HCT116 (cell line): ENCODE measurements at regions not wholly inside any gene's neighbourhood (a gene's known extent, or its start where the extent isn't known, plus 50 kb on each side); places are given as distances from the start of the nearest gene placed in this dataset.

ENCODE experiments used
- ATAC-seq: fragments of 200-7000 bp; cut with Tn5 transposase; 2 replicates; pipeline ENCODE4 v1.9.1; 2020; ENCODE audit warnings: mild to moderate bottlenecking, moderate library complexity
- BruUV-seq: library from RNA; stranded (reverse); fragments of 400-500 nt; replicated peaks from 2 replicates; lab custom pipeline; 2021; lab: Mats Ljungman, UMichigan
- CTCF ChIA-PET: fragments of 300-600 bp; sonication (Branson Sonifier 250); formaldehyde crosslinking; loops from one replicate; lab custom pipeline; 2021; ENCODE audit warnings: antibody characterized with exemption; lab: Charles Lee
- POLR2A ChIA-PET: fragments of 300-600, 350-600 bp; sonication (Branson Sonifier 250); formaldehyde crosslinking; loops from one replicate; lab custom pipeline; 2021; ENCODE audit warnings: antibody characterized with exemption; lab: Charles Lee
- RAD21 ChIA-PET, 2 experiments: fragments of 300-600 bp; sonication (Branson Sonifier 250); formaldehyde crosslinking; loops; one replicate each; lab custom pipeline; 2023; ENCODE audit warnings: low total read pairs in 2 of 2; ENCODE audit not compliant: uncharacterized antibody in 2 of 2, unreplicated experiment in 2 of 2, low non-redundant PET in 1 of 2; lab: Charles Lee
- DNase-seq: peaks from one replicate; pipeline ENCODE4 v3.0.0-alpha.2; 2010; ENCODE audit warnings: low read depth, low spot score
- H2AFZ ChIP-seq: fragments of 200-600 bp; shearing (Covaris generic), sonication (generic); 2 replicates; pipeline ENCODE4 v1.6.1; 2017; ENCODE audit warnings: low read depth, mixed run types, mixed read lengths, antibody characterized with exemption, low read length; ENCODE audit not compliant: poor library complexity, severe bottlenecking
- H3K27ac ChIP-seq: 2 replicates; pipeline ENCODE4 v1.5.1; 2012; ENCODE audit warnings: low read depth, low read length
- H3K27me3 ChIP-seq: fragments of 200-600 bp; sonication (generic); 2 replicates; pipeline ENCODE4 v1.6.1; 2016; ENCODE audit warnings: mixed run types, low read length, mixed read lengths; ENCODE audit not compliant: insufficient read depth
- H3K36me3 ChIP-seq, 2 experiments: fragments of 200-500 bp in 1 of 2; fragments of 200-600 bp in 1 of 2; sonication (Bioruptor generic) in 1 of 2; sonication (generic) in 1 of 2; 2 replicates each; pipeline versions ENCODE4 v1.5.1 to v1.6.1; 2014 to 2016; ENCODE audit warnings: low read length in 2 of 2, inconsistent platforms in 1 of 2, mixed read lengths in 1 of 2, mixed run types in 1 of 2; ENCODE audit not compliant: insufficient read depth in 2 of 2, control insufficient read depth in 1 of 2
- H3K4me1 ChIP-seq, 2 experiments: fragments of 200-600 bp in 1 of 2; sonication (generic) in 1 of 2; 2 replicates each; pipeline versions ENCODE4 v1.5.1 to v1.6.1; 2012 to 2017; ENCODE audit warnings: low read length in 2 of 2, inconsistent platforms in 1 of 2, mild to moderate bottlenecking in 1 of 2, mixed read lengths in 1 of 2, mixed run types in 1 of 2, moderate library complexity in 1 of 2; ENCODE audit not compliant: insufficient read depth in 2 of 2, control insufficient read depth in 1 of 2
- H3K4me2 ChIP-seq: fragments of 200-600 bp; sonication (generic); 2 replicates; pipeline ENCODE4 v1.6.1; 2017; ENCODE audit warnings: mixed run types, low read length, mixed read lengths
- H3K4me3 ChIP-seq, 2 experiments: fragments of 200-600 bp in 1 of 2; sonication (generic) in 1 of 2; replicated peaks in 1 of 2; 2 replicates each; pipeline ENCODE4 v1.5.1; 2011 to 2016; ENCODE audit warnings: low read length in 2 of 2, control low read depth in 1 of 2, low read depth in 1 of 2, mild to moderate bottlenecking in 1 of 2, mixed read lengths in 1 of 2, mixed run types in 1 of 2
- H3K79me2 ChIP-seq: fragments of 200-600 bp; sonication (generic); 2 replicates; pipeline ENCODE4 v1.6.1; 2017; ENCODE audit warnings: mild to moderate bottlenecking, mixed run types, low read length, moderate library complexity, mixed read lengths; ENCODE audit not compliant: insufficient read depth
- H3K9ac ChIP-seq: fragments of 200-600 bp; sonication (generic); 2 replicates; pipeline ENCODE4 v1.6.1; 2016; ENCODE audit warnings: low read length, mixed read lengths
- H3K9me2 ChIP-seq: fragments of 200-600 bp; sonication (generic), shearing (Covaris generic); 2 replicates; pipeline ENCODE4 v1.6.1; 2017; ENCODE audit warnings: mixed run types, mild to moderate bottlenecking, moderate library complexity; ENCODE audit not compliant: insufficient read depth
- H3K9me3 ChIP-seq, 2 experiments: fragments of 200-500 bp in 1 of 2; fragments of 200-600 bp in 1 of 2; sonication (Bioruptor generic) in 1 of 2; sonication (generic) in 1 of 2; 2 replicates each; pipeline ENCODE4 v1.6.1; 2014 to 2017; ENCODE audit warnings: low read length in 2 of 2, mixed read lengths in 2 of 2, inconsistent platforms in 1 of 2, low read depth in 1 of 2, mild to moderate bottlenecking in 1 of 2, mixed run types in 1 of 2, moderate library complexity in 1 of 2; ENCODE audit not compliant: control insufficient read depth in 1 of 2, insufficient read depth in 1 of 2
- H4K20me1 ChIP-seq: fragments of 200-600 bp; sonication (generic), shearing (Covaris generic); 2 replicates; pipeline ENCODE4 v1.6.1; 2017; ENCODE audit warnings: mixed run types, mild to moderate bottlenecking, moderate library complexity; ENCODE audit not compliant: insufficient read depth
- ATF3 ChIP-seq: IDR thresholded peaks from 2 replicates; pipeline ENCODE4 v1.6.1; 2012
- CBX3 ChIP-seq: IDR thresholded peaks from 2 replicates; pipeline ENCODE4 v1.6.1; 2012; ENCODE audit warnings: low read depth
- ELF1 ChIP-seq: IDR thresholded peaks from 2 replicates; pipeline ENCODE4 v1.6.1; 2012; ENCODE audit warnings: low read depth, borderline replicate concordance
- EZH2phosphoT487 ChIP-seq: fragments of 200-600 bp; IDR thresholded peaks from 2 replicates; pipeline ENCODE4 v1.6.1; 2018; ENCODE audit warnings: antibody characterized with exemption, borderline replicate concordance
- FOSL1 ChIP-seq: IDR thresholded peaks from 2 replicates; pipeline ENCODE4 v1.6.1; 2012; ENCODE audit warnings: low read depth
- JUND ChIP-seq: IDR thresholded peaks from 2 replicates; pipeline ENCODE4 v1.6.1; 2012
- MAX ChIP-seq: IDR thresholded peaks from 2 replicates; pipeline ENCODE4 v1.6.1; 2012
- POLR2A ChIP-seq: IDR thresholded peaks from 2 replicates; pipeline ENCODE4 v1.7.0; 2011; ENCODE audit warnings: borderline replicate concordance; ENCODE audit not compliant: insufficient read depth, insufficient read length; ENCODE audit errors: extremely low read depth
- POLR2AphosphoS5 ChIP-seq: IDR thresholded peaks from 2 replicates; pipeline ENCODE4 v1.6.1; 2011; ENCODE audit warnings: mild to moderate bottlenecking, low read depth, low read length, moderate library complexity
- SP1 ChIP-seq: IDR thresholded peaks from 2 replicates; pipeline ENCODE4 v1.6.1; 2012; ENCODE audit warnings: low read depth
- SRF ChIP-seq: IDR thresholded peaks from 2 replicates; pipeline ENCODE4 v1.6.1; 2012; ENCODE audit warnings: low read depth
- TCF7L2 ChIP-seq: IDR thresholded peaks from 2 replicates; pipeline ENCODE4 v1.7.0; 2011; ENCODE audit warnings: borderline replicate concordance, inconsistent platforms; ENCODE audit not compliant: insufficient read depth, insufficient read length; ENCODE audit errors: extremely low read depth
- YY1 ChIP-seq: IDR thresholded peaks from 2 replicates; pipeline ENCODE4 v1.6.1; 2011; ENCODE audit warnings: low read length, low read depth, moderate library complexity, mild to moderate bottlenecking; ENCODE audit not compliant: insufficient replicate concordance; ENCODE audit errors: extremely low read depth
- ZFX ChIP-seq: fragments of 450-650 bp; IDR thresholded peaks from 2 replicates; pipeline ENCODE4 v1.6.1; 2017
- ZNF274 ChIP-seq: fragments of 200-500 bp; sonication (Bioruptor generic); IDR thresholded peaks from 2 replicates; pipeline ENCODE4 v1.6.1; 2014; ENCODE audit warnings: mild to moderate bottlenecking, low read depth, low read length, inconsistent platforms
- intact Hi-C: fragments of 100-400 bp; cut with micrococcal nuclease; formaldehyde crosslinking; loops from 2 replicates; pipeline ENCODE4 v1.10.0; 2022
- TF ChIP-seq, protein P1 (sequence below): IDR thresholded peaks from 2 replicates; pipeline ENCODE4 v1.6.1; 2011; ENCODE audit warnings: mild to moderate bottlenecking, low read length, moderate library complexity; ENCODE audit not compliant: insufficient replicate concordance; ENCODE audit errors: extremely low read depth

GRCh38 chr3:34475851-34476250 is 677.4 kb downstream of the PDCD6IP start:
- no peaks in the 10 kb centered on the region; a peak in 2 of 4 replicates for H3K9me3 ChIP-seq
- ChIA-PET CTCF (no interaction called here), RAD21 (no interaction called here), POLR2A (no interaction called here)
- BruUV-seq = no TSS peak
- H3K9me2 ChIP-seq = no peaks in the 10 kb centered on the region
- H3K27ac ChIP-seq = no peak overlapping the region
- H2AFZ ChIP-seq = no peak overlapping the region
- ATAC-seq = no peak
- H3K4me3 ChIP-seq = no peak overlapping the region
- H4K20me1 ChIP-seq = no peaks in the 10 kb centered on the region
- no peak overlapping the region for H3K9ac ChIP-seq
- intact Hi-C loops = no loop called here
- no peak overlapping the region for H3K4me2 ChIP-seq
- H3K4me1 ChIP-seq = no peaks in the 10 kb centered on the region
- H3K79me2 ChIP-seq = no peaks in the 10 kb centered on the region
- no peaks in the 10 kb centered on the region for H3K36me3 ChIP-seq
- DNase-seq = no peak
- no peaks in the 10 kb centered on the region for H3K27me3 ChIP-seq
- TF ChIP-seq ZFX (no peak), YY1 (no peak), SRF (no peak), MAX (no peak)

GRCh38 chr3:34483311-34483887 is 685.0 kb downstream of the PDCD6IP start:
- ATAC-seq = no peak
- no peaks in the 10 kb centered on the region for H4K20me1 ChIP-seq
- RAD21 ChIA-PET = no interaction called here
- no peaks in the 10 kb centered on the region for H3K79me2 ChIP-seq
- no peaks in the 10 kb centered on the region for H3K36me3 ChIP-seq
- no peak overlapping the region for H3K9ac ChIP-seq
- no peaks in the 10 kb centered on the region for H3K27me3 ChIP-seq
- H3K9me2 ChIP-seq = no peaks in the 10 kb centered on the region
- H3K4me2 ChIP-seq = no peak overlapping the region
- H3K9me3 ChIP-seq = peaks cover 0 to 3% of the 10 kb centered on the region in 2 experiments; a peak in 2 of 4 replicates
- no peak for TF ChIP-seq POLR2A
- no peak for TF ChIP-seq ZNF274
- no peak for TF ChIP-seq SP1
- no peak for TF ChIP-seq JUND
- TF ChIP-seq FOSL1 = no peak
- TF ChIP-seq ELF1 = no peak
- no peak for TF ChIP-seq SRF
- TF ChIP-seq EZH2phosphoT487 = no peak
- TF ChIP-seq, protein P1, sequence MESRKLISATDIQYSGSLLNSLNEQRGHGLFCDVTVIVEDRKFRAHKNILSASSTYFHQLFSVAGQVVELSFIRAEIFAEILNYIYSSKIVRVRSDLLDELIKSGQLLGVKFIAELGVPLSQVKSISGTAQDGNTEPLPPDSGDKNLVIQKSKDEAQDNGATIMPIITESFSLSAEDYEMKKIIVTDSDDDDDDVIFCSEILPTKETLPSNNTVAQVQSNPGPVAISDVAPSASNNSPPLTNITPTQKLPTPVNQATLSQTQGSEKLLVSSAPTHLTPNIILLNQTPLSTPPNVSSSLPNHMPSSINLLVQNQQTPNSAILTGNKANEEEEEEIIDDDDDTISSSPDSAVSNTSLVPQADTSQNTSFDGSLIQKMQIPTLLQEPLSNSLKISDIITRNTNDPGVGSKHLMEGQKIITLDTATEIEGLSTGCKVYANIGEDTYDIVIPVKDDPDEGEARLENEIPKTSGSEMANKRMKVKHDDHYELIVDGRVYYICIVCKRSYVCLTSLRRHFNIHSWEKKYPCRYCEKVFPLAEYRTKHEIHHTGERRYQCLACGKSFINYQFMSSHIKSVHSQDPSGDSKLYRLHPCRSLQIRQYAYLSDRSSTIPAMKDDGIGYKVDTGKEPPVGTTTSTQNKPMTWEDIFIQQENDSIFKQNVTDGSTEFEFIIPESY = no peak
- no peak for TF ChIP-seq YY1
- no peak for TF ChIP-seq CBX3
- TF ChIP-seq POLR2AphosphoS5 = no peak
- no peak for TF ChIP-seq ATF3
- TF ChIP-seq TCF7L2 = no peak
- TF ChIP-seq, all 23 proteins: peak for 0
- POLR2A ChIA-PET = no interaction called here
- intact Hi-C loops = no loop called here
- no peak for DNase-seq
- H3K4me1 ChIP-seq = no peaks in the 10 kb centered on the region
- CTCF ChIA-PET = no interaction called here
- no peak overlapping the region for H3K4me3 ChIP-seq
- no peak overlapping the region for H2AFZ ChIP-seq
- no peak overlapping the region for H3K27ac ChIP-seq
- no TSS peak for BruUV-seq
